ENCODE measurements at regions not wholly inside any gene's neighbourhood (a gene's known extent, or its start where the extent isn't known, plus 50 kb on each side); places are given as distances from the start of the nearest gene placed in this dataset.

- Mint-ChIP-seq H3K27me3 (no peaks in the 10 kb centered on the region), H3K4me1 (ENCODE audit: low read depth) (peaks cover 8% of the 10 kb centered on the region), H3K27ac (peak overlapping the region; percentile 14), H3K4me3 (no peak overlapping the region), H3K36me3 (peaks cover 3% of the 10 kb centered on the region), H3K9me3 (peaks cover 6% of the 10 kb centered on the region)
- CTCF ChIA-PET = interaction anchor here (0.9 kb wide), 1 partner anchor 46 kb away, joined by 4 read pairs; no protein-coding TSS in a partner anchor
- POLR2A ChIA-PET = interaction anchor here (1.0 kb wide), 1 partner anchor 38 kb away, joined by 3 read pairs; no protein-coding TSS in a partner anchor
- no peak for DNase-seq
- intact Hi-C loops (cut with micrococcal nuclease) = loop anchor here (2.0 kb wide), 1 partner anchor 73 kb away; no protein-coding TSS in a partner anchor
Observed at GRCh38 chr5:175579742-175580432, 78.0 kb upstream of the HRH2 start.

DNA sequence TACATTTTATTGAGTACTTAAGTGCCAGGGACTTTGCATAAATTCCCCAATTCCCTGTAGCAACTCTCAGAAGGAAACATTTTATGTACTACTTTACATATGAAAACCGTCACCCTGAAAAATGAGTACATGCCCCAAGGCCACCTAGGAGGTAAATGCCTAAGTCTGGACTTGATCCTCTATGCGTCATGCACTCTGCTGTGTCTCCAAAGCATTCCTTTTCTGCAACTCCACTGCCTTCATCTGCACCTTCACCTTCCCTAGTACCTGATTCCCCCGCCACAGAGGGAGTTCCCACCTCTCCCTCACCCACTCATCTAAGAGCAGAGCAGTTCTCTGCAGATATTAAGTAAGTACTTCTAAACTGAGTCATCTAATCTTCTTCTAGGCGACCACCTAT is 75.2 kb upstream of the HRH2 start:
- intact Hi-C loops (cut with micrococcal nuclease) = no loop called here
- no peak overlapping the region for H3K27ac Mint-ChIP-seq
- peaks cover 8% of the 10 kb centered on the region for H3K4me1 Mint-ChIP-seq (ENCODE audit: low read depth)
- no peak overlapping the region for H3K4me3 Mint-ChIP-seq
- peaks cover 15% of the 10 kb centered on the region for H3K9me3 Mint-ChIP-seq
- H3K27me3 Mint-ChIP-seq = no peaks in the 10 kb centered on the region
- ChIA-PET POLR2A (no interaction called here), CTCF (no interaction called here)
- H3K36me3 Mint-ChIP-seq = peaks cover 3% of the 10 kb centered on the region
- no peak for DNase-seq

- Mint-ChIP-seq H3K36me3 (peaks cover 3% of the 10 kb centered on the region), H3K27me3 (no peaks in the 10 kb centered on the region), H3K9me3 (peaks cover 15% of the 10 kb centered on the region), H3K4me1 (ENCODE audit: low read depth) (peaks cover 5% of the 10 kb centered on the region), H3K27ac (no peak overlapping the region), H3K4me3 (no peak overlapping the region)
- no peak for DNase-seq
- POLR2A ChIA-PET = no interaction called here
- CTCF ChIA-PET = no interaction called here
- intact Hi-C loops (cut with micrococcal nuclease) = no loop called here
Observed at GRCh38 chr5:175585567-175585966, 72.3 kb upstream of the HRH2 start.

DNA sequence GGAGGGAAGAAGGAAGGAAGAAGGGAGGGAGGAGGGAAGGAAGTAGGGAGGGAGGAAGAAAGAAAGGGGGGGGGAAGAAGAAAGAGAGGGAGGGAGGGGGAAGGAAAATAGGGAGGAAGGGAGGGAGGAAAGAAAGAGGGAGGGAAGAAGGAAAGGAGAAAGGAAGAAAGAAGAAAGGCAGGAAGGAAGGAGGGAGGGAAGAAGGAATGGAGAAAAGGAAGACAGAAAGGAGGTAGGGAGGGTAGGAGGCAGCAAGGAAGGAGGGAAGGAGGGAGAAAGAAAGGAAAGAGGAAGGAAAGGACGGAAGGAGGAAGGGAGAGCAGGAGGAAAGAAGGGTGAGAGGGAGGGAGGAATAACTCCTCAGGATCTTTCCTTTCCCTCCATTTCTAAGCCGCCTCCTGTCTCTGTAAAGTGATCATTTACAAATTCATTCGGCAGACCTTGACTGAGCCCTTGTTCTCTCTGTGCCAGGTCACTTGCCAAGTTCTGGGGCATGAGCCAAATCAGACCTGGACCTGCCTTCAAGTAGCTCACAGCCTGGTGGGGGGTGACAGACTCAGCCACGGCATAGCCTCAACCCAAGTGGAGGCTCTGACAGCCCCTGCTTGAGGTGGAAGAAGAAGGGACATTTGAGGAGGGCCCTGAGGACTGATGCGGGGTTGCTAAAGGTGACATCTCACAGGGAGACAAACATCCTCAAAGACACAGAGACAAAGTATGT is 69.0 kb upstream of the HRH2 start:
- DNase-seq = no peak
- POLR2A ChIA-PET = no interaction called here
- CTCF ChIA-PET = interaction anchor here (1.7 kb wide), 1 partner anchor 130 kb away, joined by 5 read pairs; no protein-coding TSS in a partner anchor

DNA sequence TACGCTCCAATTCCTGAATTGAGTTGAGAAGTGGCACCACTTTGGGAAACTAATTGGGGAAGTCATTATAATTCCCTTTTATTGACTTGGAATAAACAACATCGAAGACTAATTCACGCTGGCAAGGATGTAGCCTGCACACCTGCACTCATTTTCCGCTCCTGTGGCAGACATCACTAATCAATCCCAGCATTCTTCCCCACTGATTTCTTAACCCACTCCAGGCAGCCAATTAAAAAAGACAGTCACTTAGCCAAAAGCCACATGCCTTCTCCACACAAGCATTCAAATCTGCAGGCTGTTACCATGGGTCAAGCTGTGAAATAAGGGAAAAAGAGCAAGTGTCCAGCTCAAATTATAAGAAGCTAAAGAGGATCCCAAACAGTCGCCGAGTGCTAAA is 68.2 kb upstream of the HRH2 start:
- Mint-ChIP-seq H3K4me3 (no peak overlapping the region), H3K27ac (no peak overlapping the region), H3K4me1 (ENCODE audit: low read depth) (peaks cover 2% of the 10 kb centered on the region), H3K36me3 (no peaks in the 10 kb centered on the region), H3K9me3 (peaks cover 9% of the 10 kb centered on the region), H3K27me3 (no peaks in the 10 kb centered on the region)
- POLR2A ChIA-PET = no interaction called here
- CTCF ChIA-PET = interaction anchor here (1.7 kb wide), 1 partner anchor 129 kb away, joined by 5 read pairs; no protein-coding TSS in a partner anchor
- intact Hi-C loops (cut with micrococcal nuclease) = no loop called here
- DNase-seq = no peak

More for the DNA sequence above, 69.0 kb upstream of the HRH2 start:
- Mint-ChIP-seq H3K27ac (no peak overlapping the region), H3K27me3 (no peaks in the 10 kb centered on the region), H3K9me3 (peaks cover 9% of the 10 kb centered on the region), H3K36me3 (no peaks in the 10 kb centered on the region), H3K4me3 (no peak overlapping the region), H3K4me1 (ENCODE audit: low read depth) (peaks cover 2% of the 10 kb centered on the region)
- intact Hi-C loops (cut with micrococcal nuclease) = no loop called here

- no peak for DNase-seq
- Mint-ChIP-seq H3K4me1 (ENCODE audit: low read depth) (peaks cover 2% of the 10 kb centered on the region), H3K27ac (no peak overlapping the region), H3K4me3 (no peak overlapping the region), H3K27me3 (no peaks in the 10 kb centered on the region), H3K36me3 (no peaks in the 10 kb centered on the region), H3K9me3 (peaks cover 9% of the 10 kb centered on the region)
- ChIA-PET POLR2A (no interaction called here), CTCF (no interaction called here)
- intact Hi-C loops (cut with micrococcal nuclease) = no loop called here
Observed at GRCh38 chr5:175590471-175590881, 67.4 kb upstream of the HRH2 start.

DNA sequence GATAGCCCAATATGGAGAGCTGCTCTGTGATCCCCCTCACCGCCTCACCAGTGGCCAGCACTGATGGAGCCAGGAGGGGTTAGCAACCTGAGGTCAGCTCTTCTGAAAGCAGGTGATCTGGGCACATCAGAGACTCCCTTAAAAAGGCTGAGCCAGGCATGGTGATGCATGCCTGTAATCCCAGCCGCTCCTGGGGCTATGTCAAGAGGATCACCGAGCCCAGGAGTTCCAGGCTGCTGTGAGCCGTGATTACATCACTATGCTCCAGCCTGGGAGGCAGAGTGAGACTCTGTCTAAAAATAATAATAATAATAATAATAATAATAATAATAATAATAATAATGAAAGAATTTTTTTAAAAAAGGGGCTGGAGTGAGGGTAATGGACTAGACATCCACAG is 66.6 kb upstream of the HRH2 start:
- Mint-ChIP-seq H3K27me3 (peaks cover 1% of the 10 kb centered on the region), H3K9me3 (peaks cover 4% of the 10 kb centered on the region), H3K36me3 (no peaks in the 10 kb centered on the region), H3K4me1 (ENCODE audit: low read depth) (peaks cover 2% of the 10 kb centered on the region), H3K27ac (no peak overlapping the region), H3K4me3 (no peak overlapping the region)
- CTCF ChIA-PET = no interaction called here
- DNase-seq = no peak
- intact Hi-C loops (cut with micrococcal nuclease) = no loop called here
- POLR2A ChIA-PET = no interaction called here

- no peaks in the 10 kb centered on the region for H3K36me3 Mint-ChIP-seq
- no peak overlapping the region for H3K27ac Mint-ChIP-seq
- peaks cover 5% of the 10 kb centered on the region for H3K27me3 Mint-ChIP-seq
- H3K4me1 Mint-ChIP-seq (ENCODE audit: low read depth) = peaks cover 2% of the 10 kb centered on the region
- intact Hi-C loops (cut with micrococcal nuclease) = no loop called here
- no peaks in the 10 kb centered on the region for H3K9me3 Mint-ChIP-seq
- DNase-seq = no peak
- POLR2A ChIA-PET = no interaction called here
- no peak overlapping the region for H3K4me3 Mint-ChIP-seq
- CTCF ChIA-PET = no interaction called here
Observed at GRCh38 chr5:175593794-175594193, 64.1 kb upstream of the HRH2 start.

DNA sequence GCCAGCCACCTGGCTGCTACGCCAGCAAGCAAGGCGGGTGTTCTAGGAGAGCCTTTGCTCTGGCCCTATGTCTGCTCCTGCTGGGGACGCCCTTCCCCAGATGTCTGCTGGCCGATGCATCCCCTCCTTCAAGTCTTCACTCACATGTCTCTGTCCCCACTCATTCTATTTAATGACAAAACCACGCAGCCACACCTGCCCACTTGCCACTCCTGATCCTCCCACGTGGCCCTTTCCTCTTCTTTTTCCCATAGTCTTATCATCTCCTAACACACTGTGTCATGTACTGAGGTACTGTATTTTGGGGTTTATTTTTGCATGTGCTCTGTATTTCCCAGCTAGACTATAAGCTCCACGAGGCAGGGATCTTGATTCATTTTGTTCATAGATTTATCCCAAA is 62.0 kb upstream of the HRH2 start:
- H3K27me3 Mint-ChIP-seq = peaks cover 5% of the 10 kb centered on the region
- H3K9me3 Mint-ChIP-seq = no peaks in the 10 kb centered on the region
- ChIA-PET POLR2A (no interaction called here), CTCF (interaction anchor here (0.9 kb wide), 1 partner anchor 123 kb away, joined by 4 read pairs; no protein-coding TSS in a partner anchor)
- H3K4me1 Mint-ChIP-seq (ENCODE audit: low read depth) = no peaks in the 10 kb centered on the region
- no peak for DNase-seq
- H3K4me3 Mint-ChIP-seq = no peak overlapping the region
- intact Hi-C loops (cut with micrococcal nuclease) = no loop called here
- no peak overlapping the region for H3K27ac Mint-ChIP-seq
- H3K36me3 Mint-ChIP-seq = no peaks in the 10 kb centered on the region

- intact Hi-C loops (cut with micrococcal nuclease) = no loop called here
- ChIA-PET CTCF (no interaction called here), POLR2A (no interaction called here)
- Mint-ChIP-seq H3K4me3 (no peak overlapping the region), H3K27me3 (peaks cover 5% of the 10 kb centered on the region), H3K27ac (no peak overlapping the region), H3K36me3 (no peaks in the 10 kb centered on the region), H3K4me1 (ENCODE audit: low read depth) (no peaks in the 10 kb centered on the region), H3K9me3 (no peaks in the 10 kb centered on the region)
- no peak for DNase-seq
Observed at GRCh38 chr5:175596761-175597189, 61.1 kb upstream of the HRH2 start.

- H3K4me3 Mint-ChIP-seq = no peak overlapping the region
Observed at GRCh38 chr5:175597718-175598117, 60.2 kb upstream of the HRH2 start.

DNA sequence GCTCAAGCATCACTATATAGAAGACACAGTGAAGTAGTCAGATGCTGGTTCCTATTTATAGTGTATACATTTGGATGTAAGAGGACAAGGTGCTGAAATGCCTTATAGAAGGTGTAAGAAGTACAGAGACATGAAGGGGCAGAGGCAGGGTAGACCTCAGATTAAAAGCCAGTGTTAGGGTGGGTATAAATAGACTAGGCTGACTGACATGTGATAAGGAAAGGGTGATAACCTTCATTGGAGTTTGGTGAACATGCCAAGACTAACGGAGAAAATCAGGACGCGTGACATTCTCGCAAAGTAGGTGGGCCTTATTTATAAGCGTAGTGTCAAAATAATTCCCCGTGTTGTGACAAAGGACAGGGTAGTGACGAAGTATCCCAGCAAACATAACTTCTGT is 59.1 kb upstream of the HRH2 start:
- no peak for DNase-seq
- intact Hi-C loops (cut with micrococcal nuclease) = no loop called here
- Mint-ChIP-seq H3K27ac (no peak overlapping the region), H3K9me3 (no peaks in the 10 kb centered on the region), H3K27me3 (peaks cover 10% of the 10 kb centered on the region), H3K36me3 (no peaks in the 10 kb centered on the region), H3K4me3 (no peak overlapping the region), H3K4me1 (ENCODE audit: low read depth) (no peaks in the 10 kb centered on the region)
- POLR2A ChIA-PET = no interaction called here
- CTCF ChIA-PET = no interaction called here

More at GRCh38 chr5:175597718-175598117, 60.2 kb upstream of the HRH2 start:
- POLR2A ChIA-PET = no interaction called here
- H3K9me3 Mint-ChIP-seq = no peaks in the 10 kb centered on the region
- no peaks in the 10 kb centered on the region for H3K36me3 Mint-ChIP-seq
- DNase-seq = no peak
- H3K27me3 Mint-ChIP-seq = peaks cover 7% of the 10 kb centered on the region
- CTCF ChIA-PET = no interaction called here
- intact Hi-C loops (cut with micrococcal nuclease) = no loop called here
- no peak overlapping the region for H3K27ac Mint-ChIP-seq
- H3K4me1 Mint-ChIP-seq (ENCODE audit: low read depth) = no peaks in the 10 kb centered on the region

DNA sequence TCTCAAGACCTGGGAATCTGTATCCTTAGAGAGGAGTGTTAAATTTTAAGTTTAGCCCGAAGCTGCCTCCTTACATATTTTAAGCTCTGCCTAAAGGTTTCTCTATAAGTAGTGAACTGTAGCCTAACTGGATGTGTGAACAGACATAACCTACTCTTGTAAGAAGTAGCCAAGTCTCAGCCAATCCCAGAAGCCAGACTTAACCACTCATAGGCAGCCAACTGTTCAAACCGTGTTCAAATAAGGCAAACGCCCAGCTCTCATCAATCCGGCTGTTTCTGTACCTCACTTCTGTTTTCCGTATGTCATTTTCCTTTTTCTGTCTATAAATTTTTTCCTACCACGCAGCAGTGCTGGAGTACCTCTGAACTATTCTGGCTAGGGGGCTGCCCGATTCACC is 58.7 kb upstream of the HRH2 start:
- H3K9me3 Mint-ChIP-seq = no peaks in the 10 kb centered on the region
- H3K27me3 Mint-ChIP-seq = peaks cover 10% of the 10 kb centered on the region
- no peak overlapping the region for H3K4me3 Mint-ChIP-seq
- POLR2A ChIA-PET = no interaction called here
- H3K36me3 Mint-ChIP-seq = no peaks in the 10 kb centered on the region
- intact Hi-C loops (cut with micrococcal nuclease) = no loop called here
- H3K27ac Mint-ChIP-seq = no peak overlapping the region
- no peak for DNase-seq
- no peaks in the 10 kb centered on the region for H3K4me1 Mint-ChIP-seq (ENCODE audit: low read depth)
- CTCF ChIA-PET = no interaction called here
